Naive B cell (primary cell): ENCODE measurements at regions not wholly inside any gene's neighbourhood (a gene's known extent, or its start where the extent isn't known, plus 50 kb on each side); places are given as distances from the start of the nearest gene placed in this dataset.

Experiments used
- ATAC-seq, 2 donors: fragments of 150-1000 bp; cut with Tn5 transposase; 2 replicates each; pipeline ENCODE4 v1.10.0; 2021; ENCODE audit warnings: low read depth in 2 of 2, mild to moderate bottlenecking in 2 of 2, moderate library complexity in 2 of 2
- DNase-seq: peaks from one replicate; pipeline ENCODE4 v3.0.0; 2022
- H3K27ac Mint-ChIP-seq, 6 donors: one replicate each; pipeline ENCODE4 v1.8.0; 2020 to 2022; ENCODE audit warnings: mild to moderate bottlenecking in 6 of 6, mixed read lengths in 6 of 6, moderate library complexity in 5 of 6, inconsistent platforms in 2 of 6
- H3K27me3 Mint-ChIP-seq, 3 donors: one replicate each; pipeline ENCODE4 v1.8.0; 2021 to 2022; ENCODE audit warnings: mixed read lengths in 3 of 3, mild to moderate bottlenecking in 1 of 3
- H3K36me3 Mint-ChIP-seq, 2 donors: one replicate each; pipeline ENCODE4 v1.8.0; 2020 to 2022; ENCODE audit warnings: mixed read lengths in 2 of 2, inconsistent platforms in 1 of 2, mild to moderate bottlenecking in 1 of 2
- H3K4me1 Mint-ChIP-seq, 3 donors: one replicate each; pipeline ENCODE4 v1.8.0; 2020 to 2022; ENCODE audit warnings: mixed read lengths in 3 of 3, inconsistent platforms in 1 of 3, mild to moderate bottlenecking in 1 of 3, moderate library complexity in 1 of 3
- H3K4me3 Mint-ChIP-seq, 8 donors: one replicate each; pipeline ENCODE4 v1.8.0; 2020 to 2022; ENCODE audit warnings: mild to moderate bottlenecking in 8 of 8, mixed read lengths in 8 of 8, moderate library complexity in 8 of 8, inconsistent platforms in 2 of 8
- H3K9me3 Mint-ChIP-seq, 7 donors: one replicate each; pipeline ENCODE4 v1.8.0; 2020 to 2022; ENCODE audit warnings: mixed read lengths in 7 of 7, mild to moderate bottlenecking in 5 of 7, inconsistent platforms in 2 of 7, moderate library complexity in 1 of 7

DNA sequence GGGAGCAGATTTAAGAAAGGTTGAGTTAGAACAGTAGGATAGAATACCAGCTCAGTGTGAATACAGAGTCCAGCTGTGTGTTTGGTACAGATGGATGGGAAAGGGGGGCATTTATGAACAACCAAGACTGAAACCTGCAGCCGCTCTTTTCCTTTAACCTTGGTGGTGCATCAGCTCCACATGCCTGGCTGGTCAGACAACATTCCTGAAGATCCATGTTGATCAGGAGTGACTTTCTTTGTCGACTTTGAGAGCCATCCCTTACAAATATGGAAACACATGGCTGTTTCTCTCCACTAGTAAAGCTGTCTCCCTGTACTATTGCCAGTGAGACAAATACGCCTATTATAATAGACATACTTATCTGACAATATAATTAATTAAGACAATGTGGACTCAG is 476.5 kb upstream of the IGFBP3 start:
- H3K4me1 Mint-ChIP-seq, result no peaks in the 10 kb centered on the region
- ATAC-seq (no peak), DNase-seq (no peak)
- H3K4me3 Mint-ChIP-seq, result no peak overlapping the region
- H3K36me3 Mint-ChIP-seq, result no peaks in the 10 kb centered on the region
- peaks cover 0 to 22% (median 7%) of the 10 kb centered on the region in 7 donors for H3K9me3 Mint-ChIP-seq
- H3K27ac Mint-ChIP-seq, result no peak overlapping the region
- H3K27me3 Mint-ChIP-seq, result no peaks in the 10 kb centered on the region

- H3K9me3 Mint-ChIP-seq, result peaks cover 0 to 21% (median 7%) of the 10 kb centered on the region in 7 donors
- no peaks in the 10 kb centered on the region for H3K4me1 Mint-ChIP-seq
- ATAC-seq (no peak), DNase-seq (no peak)
- H3K27me3 Mint-ChIP-seq, result no peaks in the 10 kb centered on the region
- H3K4me3 Mint-ChIP-seq, result no peak overlapping the region
- H3K36me3 Mint-ChIP-seq, result no peaks in the 10 kb centered on the region
- H3K27ac Mint-ChIP-seq, result peak overlapping the region in 1 of 6 donors; percentile 44
Observed at GRCh38 chr7:46396481-46396880, 475.4 kb upstream of the IGFBP3 start.

- Mint-ChIP-seq H3K36me3 (no peaks in the 10 kb centered on the region), H3K27ac (no peak overlapping the region), H3K4me1 (no peaks in the 10 kb centered on the region), H3K9me3 (peaks cover 0 to 21% (median 2%) of the 10 kb centered on the region in 7 donors), H3K27me3 (no peaks in the 10 kb centered on the region), H3K4me3 (no peak overlapping the region)
- ATAC-seq, result no peak
- no peak for DNase-seq
Observed at GRCh38 chr7:46393142-46393541, 472.1 kb upstream of the IGFBP3 start.

DNA sequence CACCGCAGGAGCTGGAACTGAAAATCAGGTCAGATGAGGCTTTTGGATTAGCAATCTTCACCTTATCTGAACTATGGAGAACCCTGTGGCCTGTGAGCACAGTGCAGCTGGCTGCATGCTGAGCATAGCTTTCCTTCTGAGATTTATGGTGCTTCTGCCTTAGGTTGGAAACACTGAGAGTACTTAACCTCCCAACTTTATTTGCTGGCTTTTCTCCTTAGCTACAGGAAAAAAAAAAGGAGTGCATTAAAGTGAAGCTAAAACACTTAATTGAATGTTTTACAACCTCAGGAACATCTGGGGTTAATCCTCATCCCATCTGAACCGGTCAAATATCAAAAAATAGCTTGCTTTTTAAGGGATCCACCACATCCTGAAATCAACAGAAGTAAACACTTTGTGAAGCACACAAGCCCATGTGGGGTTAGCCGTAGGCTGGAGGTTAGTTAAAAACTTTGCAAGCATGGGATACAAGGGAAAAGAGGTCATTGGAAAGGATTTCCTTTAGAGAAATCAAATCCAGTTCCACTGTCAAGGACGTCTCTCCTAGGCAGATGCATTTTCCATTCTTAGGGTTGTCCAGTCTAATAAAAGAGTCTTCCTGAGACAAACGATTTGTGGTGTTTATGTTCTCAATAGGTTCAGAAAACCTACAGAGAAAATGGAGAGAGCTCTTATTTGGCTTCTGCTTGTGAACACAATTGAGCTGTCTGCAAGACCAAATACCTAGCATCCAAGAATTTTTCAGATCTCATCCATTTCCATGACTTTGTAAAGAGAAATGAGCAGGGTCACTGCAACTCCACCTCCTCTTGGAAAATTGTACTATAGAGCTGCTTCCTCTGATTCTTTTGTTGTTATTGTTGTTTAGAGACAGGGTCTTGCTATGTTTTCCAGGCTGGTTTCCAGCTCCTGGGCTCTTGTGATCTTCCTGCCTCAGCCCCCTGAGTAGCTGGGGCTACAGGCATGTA is 470.4 kb upstream of the IGFBP3 start:
- DNase-seq (no peak), ATAC-seq (no peak)
- H3K4me3 Mint-ChIP-seq, result no peak overlapping the region
- H3K27me3 Mint-ChIP-seq, result no peaks in the 10 kb centered on the region
- no peak overlapping the region for H3K27ac Mint-ChIP-seq
- no peaks in the 10 kb centered on the region for H3K4me1 Mint-ChIP-seq
- no peaks in the 10 kb centered on the region for H3K36me3 Mint-ChIP-seq
- H3K9me3 Mint-ChIP-seq, result peaks cover 0 to 15% (median 2%) of the 10 kb centered on the region in 7 donors

- H3K9me3 Mint-ChIP-seq, result peaks cover 0 to 10% (median 2%) of the 10 kb centered on the region in 7 donors
- H3K4me3 Mint-ChIP-seq, result no peak overlapping the region
- no peak overlapping the region for H3K27ac Mint-ChIP-seq
- no peak for DNase-seq
- no peaks in the 10 kb centered on the region for H3K27me3 Mint-ChIP-seq
- H3K36me3 Mint-ChIP-seq, result no peaks in the 10 kb centered on the region
- no peaks in the 10 kb centered on the region for H3K4me1 Mint-ChIP-seq
- no peak for ATAC-seq
Observed at GRCh38 chr7:46390042-46390441, 469.0 kb upstream of the IGFBP3 start.

- DNase-seq (no peak), ATAC-seq (no peak)
- H3K4me1 Mint-ChIP-seq, result no peaks in the 10 kb centered on the region
- H3K36me3 Mint-ChIP-seq, result no peaks in the 10 kb centered on the region
- no peaks in the 10 kb centered on the region for H3K27me3 Mint-ChIP-seq
- H3K27ac Mint-ChIP-seq, result no peak overlapping the region
- H3K9me3 Mint-ChIP-seq, result peaks cover 0 to 10% (median 2%) of the 10 kb centered on the region in 7 donors
- no peak overlapping the region for H3K4me3 Mint-ChIP-seq
Observed at GRCh38 chr7:46389146-46389545, 468.1 kb upstream of the IGFBP3 start.

DNA sequence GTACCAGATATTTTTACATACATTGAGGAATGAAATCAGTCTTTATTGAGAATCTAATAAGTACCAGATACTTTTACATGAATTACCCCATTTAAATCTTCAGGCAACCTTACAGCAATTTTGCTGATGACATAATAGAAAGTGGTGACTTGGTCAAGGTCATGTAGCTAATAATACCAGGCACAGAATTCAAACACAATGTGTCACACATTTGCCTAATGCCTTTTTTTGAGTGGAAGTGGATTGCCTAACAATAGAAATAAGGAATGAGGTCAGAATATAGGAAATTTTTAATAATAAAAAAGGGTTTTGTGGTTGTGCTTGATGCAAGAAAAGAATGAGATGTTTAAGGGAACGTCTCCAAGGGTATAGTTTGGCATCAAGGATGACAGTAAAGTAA is 466.6 kb upstream of the IGFBP3 start:
- no peaks in the 10 kb centered on the region for H3K27me3 Mint-ChIP-seq
- H3K4me3 Mint-ChIP-seq, result no peak overlapping the region
- no peaks in the 10 kb centered on the region for H3K4me1 Mint-ChIP-seq
- no peak overlapping the region for H3K27ac Mint-ChIP-seq
- H3K9me3 Mint-ChIP-seq, result peaks cover 0 to 5% (median 2%) of the 10 kb centered on the region in 7 donors
- DNase-seq (no peak), ATAC-seq (no peak)
- H3K36me3 Mint-ChIP-seq, result no peaks in the 10 kb centered on the region

DNA sequence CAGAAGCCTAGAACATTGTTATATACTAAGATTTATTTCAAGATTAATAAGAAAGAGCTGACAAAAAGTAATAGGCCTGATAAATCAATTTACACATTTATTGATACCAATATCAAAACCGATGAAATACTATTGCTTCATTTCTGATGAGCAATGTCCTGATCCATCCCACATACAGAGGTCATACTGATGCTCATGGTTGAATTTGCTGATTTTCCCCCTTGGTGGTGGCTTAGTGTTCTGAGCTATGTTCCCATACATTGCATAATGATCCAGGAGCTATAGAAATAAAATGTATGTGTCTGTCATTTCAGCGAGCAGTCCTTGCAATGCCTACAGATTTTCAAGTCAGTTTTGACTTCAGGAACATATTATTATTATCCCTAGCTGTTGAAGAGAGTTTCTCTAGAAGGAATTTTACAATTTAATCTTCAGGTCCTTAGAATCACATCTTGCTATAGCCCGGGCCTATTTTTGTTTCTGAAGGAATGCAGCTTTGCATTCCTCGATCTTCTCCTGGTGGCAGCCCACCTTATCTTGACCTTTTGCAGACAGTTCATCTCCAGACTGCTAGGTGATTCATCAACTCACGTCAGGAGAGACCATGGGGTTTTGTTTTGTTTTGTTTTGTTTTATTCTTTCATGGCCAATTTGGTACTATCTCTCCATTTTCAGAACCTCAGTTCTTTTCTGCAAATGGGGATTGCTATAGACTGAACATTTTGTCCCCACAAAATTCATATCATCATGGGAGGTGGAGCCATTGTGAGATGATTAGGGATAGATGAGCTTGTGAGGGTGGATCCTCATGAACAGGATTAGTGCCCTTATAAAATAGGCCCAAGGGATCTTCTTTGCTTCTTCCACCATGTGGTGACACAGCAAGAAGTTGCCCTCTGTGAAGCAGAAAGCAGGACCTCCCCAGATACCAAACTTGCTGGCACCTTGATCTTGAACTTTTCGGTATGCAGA is 465.6 kb upstream of the IGFBP3 start:
- Mint-ChIP-seq H3K27ac (no peak overlapping the region), H3K4me1 (no peaks in the 10 kb centered on the region), H3K36me3 (no peaks in the 10 kb centered on the region), H3K9me3 (peaks cover 0 to 5% (median 0%) of the 10 kb centered on the region in 7 donors), H3K27me3 (no peaks in the 10 kb centered on the region), H3K4me3 (no peak overlapping the region)
- DNase-seq (no peak), ATAC-seq (no peak)

DNA sequence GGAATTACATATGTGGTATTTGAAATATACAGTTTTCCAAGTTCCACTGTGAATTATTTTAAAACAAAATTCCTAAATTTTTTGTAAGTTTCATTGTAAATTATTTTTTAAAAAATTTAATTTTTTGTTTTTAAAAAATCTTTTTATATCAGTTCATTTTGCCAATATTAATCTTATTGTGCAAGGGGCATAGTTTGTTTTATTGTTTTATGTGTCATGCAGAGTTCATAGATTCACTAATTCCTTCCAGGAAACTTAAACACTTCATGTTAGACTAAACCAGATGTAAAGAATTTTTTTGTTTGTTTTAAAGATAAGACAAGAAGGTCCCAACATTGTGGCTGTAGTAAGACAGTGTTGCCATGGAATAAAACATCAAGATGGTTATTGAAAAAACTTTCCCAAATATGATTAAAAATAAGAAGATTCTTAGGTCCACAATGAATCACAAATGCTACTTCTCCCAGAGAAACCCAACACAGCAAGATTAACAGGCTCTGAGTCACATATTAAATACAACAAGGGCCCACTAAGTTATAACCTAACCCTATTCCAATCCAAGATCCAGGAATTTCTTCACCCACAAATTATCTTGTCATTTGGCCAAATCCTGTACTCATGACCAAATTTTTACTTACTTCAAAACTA is 464.7 kb upstream of the IGFBP3 start:
- Mint-ChIP-seq H3K4me1 (no peaks in the 10 kb centered on the region), H3K4me3 (no peak overlapping the region), H3K36me3 (no peaks in the 10 kb centered on the region), H3K27me3 (no peaks in the 10 kb centered on the region), H3K9me3 (peaks cover 0 to 5% (median 0%) of the 10 kb centered on the region in 7 donors), H3K27ac (no peak overlapping the region)
- DNase-seq, result no peak
- ATAC-seq, result no peak

DNA sequence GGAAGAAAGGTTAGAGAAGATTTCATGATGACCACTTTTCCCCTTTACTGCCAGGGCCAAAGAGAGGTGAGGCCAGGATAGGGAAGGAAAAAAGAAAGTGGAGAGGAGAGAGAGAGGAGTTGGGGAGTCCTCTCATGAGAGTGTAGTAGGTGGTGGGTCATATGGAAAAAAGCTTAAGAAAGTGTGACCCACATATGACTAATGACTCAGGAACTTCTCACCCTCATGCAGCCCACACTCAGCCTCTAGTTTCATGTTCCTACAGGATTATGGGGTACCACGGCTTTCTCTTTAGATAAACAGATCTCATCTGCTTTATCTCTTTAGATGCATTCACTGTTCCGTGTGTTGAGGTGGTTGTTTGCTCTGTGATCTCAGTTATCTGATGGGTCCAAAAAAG is 462.5 kb upstream of the IGFBP3 start:
- H3K9me3 Mint-ChIP-seq, result peaks cover 0 to 5% (median 0%) of the 10 kb centered on the region in 7 donors
- H3K27ac Mint-ChIP-seq, result no peak overlapping the region
- no peak for ATAC-seq
- H3K27me3 Mint-ChIP-seq, result no peaks in the 10 kb centered on the region
- no peak overlapping the region for H3K4me3 Mint-ChIP-seq
- no peaks in the 10 kb centered on the region for H3K36me3 Mint-ChIP-seq
- no peaks in the 10 kb centered on the region for H3K4me1 Mint-ChIP-seq
- no peak for DNase-seq

DNA sequence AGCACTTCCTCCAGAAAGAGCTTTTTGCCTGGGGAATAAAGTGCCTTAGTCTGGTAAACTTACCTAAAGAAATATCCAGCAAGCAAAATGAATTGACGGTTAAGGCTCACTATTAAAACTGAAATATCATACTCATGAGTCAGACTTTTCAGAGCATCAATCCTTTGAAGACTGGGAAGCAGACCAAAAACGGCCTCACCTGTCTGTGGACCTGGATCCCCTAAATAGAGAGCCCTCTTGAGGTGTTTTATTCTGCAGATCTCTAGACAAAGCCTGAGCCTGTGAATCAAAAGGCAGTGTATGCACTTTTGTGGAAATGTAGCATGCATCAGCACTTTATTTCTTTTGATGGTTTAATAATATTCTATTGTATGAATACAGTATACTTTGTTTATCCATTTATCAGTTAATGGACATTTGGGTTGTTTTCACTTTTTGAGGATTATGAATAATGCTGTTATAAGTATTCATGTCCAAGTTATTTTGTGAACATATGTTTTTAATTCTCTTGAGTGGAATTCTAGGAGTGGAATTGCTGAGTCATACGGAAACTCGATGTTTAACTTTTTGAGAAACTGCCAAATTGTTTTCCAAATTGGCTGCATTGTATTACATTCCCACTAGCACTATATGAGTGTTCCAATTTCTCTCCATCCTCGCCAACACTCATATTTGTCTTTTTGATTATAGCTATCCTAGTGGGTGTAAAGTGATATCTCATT is 449.0 kb upstream of the IGFBP3 start:
- Mint-ChIP-seq H3K4me1 (no peaks in the 10 kb centered on the region), H3K27me3 (no peaks in the 10 kb centered on the region), H3K9me3 (peaks cover 0 to 4% (median 0%) of the 10 kb centered on the region in 7 donors), H3K36me3 (no peaks in the 10 kb centered on the region), H3K27ac (no peak overlapping the region), H3K4me3 (no peak overlapping the region)
- DNase-seq, result no peak
- ATAC-seq, result no peak

DNA sequence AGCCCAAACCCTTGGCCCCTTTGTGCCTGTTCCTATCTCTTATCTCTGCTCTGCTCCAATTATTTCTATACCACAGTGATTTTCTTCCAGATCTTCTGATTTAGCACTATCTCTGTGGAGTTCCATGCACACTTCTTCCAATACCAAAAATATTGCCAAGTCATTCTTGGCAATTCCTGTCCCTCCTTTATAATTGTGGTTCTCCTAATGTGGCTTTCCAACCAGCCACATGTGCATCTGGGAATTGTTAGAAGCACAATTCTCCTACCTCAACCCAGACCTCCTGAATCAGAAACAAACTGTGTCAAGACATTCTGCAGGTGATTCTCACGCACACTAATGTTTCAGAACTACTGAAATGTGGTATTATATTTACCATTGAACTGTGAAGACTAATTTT is 447.8 kb upstream of the IGFBP3 start:
- Mint-ChIP-seq H3K36me3 (no peaks in the 10 kb centered on the region), H3K4me1 (no peaks in the 10 kb centered on the region), H3K27ac (no peak overlapping the region), H3K4me3 (no peak overlapping the region), H3K9me3 (peaks cover 0 to 4% (median 0%) of the 10 kb centered on the region in 7 donors), H3K27me3 (no peaks in the 10 kb centered on the region)
- DNase-seq, result no peak
- ATAC-seq, result no peak

- Mint-ChIP-seq H3K4me1 (no peaks in the 10 kb centered on the region), H3K27ac (no peak overlapping the region)
- ATAC-seq, result no peak
Observed at GRCh38 chr7:46366526-46366925, 445.5 kb upstream of the IGFBP3 start.

More at GRCh38 chr7:46366526-46366925, 445.5 kb upstream of the IGFBP3 start:
- Mint-ChIP-seq H3K9me3 (peaks cover 0 to 4% (median 0%) of the 10 kb centered on the region in 7 donors), H3K4me3 (no peak overlapping the region), H3K36me3 (no peaks in the 10 kb centered on the region), H3K27me3 (no peaks in the 10 kb centered on the region)
- no peak for DNase-seq
